CD1c-positive myeloid dendritic cell (primary cell): ENCODE measurements at regions not wholly inside any gene's neighbourhood (a gene's known extent, or its start where the extent isn't known, plus 50 kb on each side); places are given as distances from the start of the nearest gene placed in this dataset.
A peak's percentile ranks its signal among the peaks of the same experiment; 100 is the strongest.

Experiments
- DNase-seq: peaks from one replicate; pipeline ENCODE4 v3.0.0-alpha.2; 2016; ENCODE audit errors: extremely low spot score

GRCh38 chr1:25056536-25056935 lies 126.5 kb upstream of the RUNX3 start:
- no peak for DNase-seq

- DNase-seq = no peak
Observed at GRCh38 chr1:25055961-25056360, 125.9 kb upstream of the RUNX3 start.

GRCh38 chr1:25055324-25055780 lies 125.3 kb upstream of the RUNX3 start:
- DNase-seq = no peak

GRCh38 chr1:25054526-25055323 lies 124.6 kb upstream of the RUNX3 start:
- DNase-seq = no peak

- no peak for DNase-seq
Observed at GRCh38 chr1:25053576-25054250, 123.6 kb upstream of the RUNX3 start.

- DNase-seq = no peak
Observed at GRCh38 chr1:25051906-25052305, 121.8 kb upstream of the RUNX3 start.

- no peak for DNase-seq
Observed at GRCh38 chr1:25051504-25051903, 121.4 kb upstream of the RUNX3 start.

- no peak for DNase-seq
Observed at GRCh38 chr1:25050165-25050564, 120.1 kb upstream of the RUNX3 start.

- no peak for DNase-seq
Observed at GRCh38 chr1:25049190-25049589, 119.1 kb upstream of the RUNX3 start.

- no peak for DNase-seq
Observed at GRCh38 chr1:25048728-25049127, 118.7 kb upstream of the RUNX3 start.

- DNase-seq = no peak
Observed at GRCh38 chr1:25047506-25048240, 117.6 kb upstream of the RUNX3 start.

- no peak for DNase-seq
Observed at GRCh38 chr1:25046194-25046532, 116.1 kb upstream of the RUNX3 start.

GRCh38 chr1:25045480-25046193 lies 115.6 kb upstream of the RUNX3 start:
- no peak for DNase-seq

GRCh38 chr1:25043228-25043580 lies 113.1 kb upstream of the RUNX3 start:
- DNase-seq = no peak

- DNase-seq = no peak
Observed at GRCh38 chr1:25042331-25043227, 112.5 kb upstream of the RUNX3 start.

GRCh38 chr1:25041916-25042315 lies 111.8 kb upstream of the RUNX3 start:
- DNase-seq = no peak

GRCh38 chr1:25040122-25040685 lies 110.1 kb upstream of the RUNX3 start:
- DNase-seq = no peak

- DNase-seq = no peak
Observed at GRCh38 chr1:25039229-25039628, 109.2 kb upstream of the RUNX3 start.

GRCh38 chr1:25038699-25039098 lies 108.6 kb upstream of the RUNX3 start:
- no peak for DNase-seq

- peak; percentile 78 for DNase-seq
Observed at GRCh38 chr1:25037174-25038074, 107.3 kb upstream of the RUNX3 start.
